GM21619 (cell line): ENCODE measurements at regions not wholly inside any gene's neighbourhood (a gene's known extent, or its start where the extent isn't known, plus 50 kb on each side); places are given as distances from the start of the nearest gene placed in this dataset.

Experiments used
- ATAC-seq: cut with Tn5 transposase; IDR thresholded peaks from one replicate; pipeline ENCODE4 v1.9.1; 2021; ENCODE audit not compliant: unreplicated experiment

GRCh38 chr11:116232364-116232828, 540.4 kb downstream of the BUD13 start:
- no peak for ATAC-seq

GRCh38 chr11:116231543-116231942, 541.2 kb downstream of the BUD13 start:
- no peak for ATAC-seq

DNA sequence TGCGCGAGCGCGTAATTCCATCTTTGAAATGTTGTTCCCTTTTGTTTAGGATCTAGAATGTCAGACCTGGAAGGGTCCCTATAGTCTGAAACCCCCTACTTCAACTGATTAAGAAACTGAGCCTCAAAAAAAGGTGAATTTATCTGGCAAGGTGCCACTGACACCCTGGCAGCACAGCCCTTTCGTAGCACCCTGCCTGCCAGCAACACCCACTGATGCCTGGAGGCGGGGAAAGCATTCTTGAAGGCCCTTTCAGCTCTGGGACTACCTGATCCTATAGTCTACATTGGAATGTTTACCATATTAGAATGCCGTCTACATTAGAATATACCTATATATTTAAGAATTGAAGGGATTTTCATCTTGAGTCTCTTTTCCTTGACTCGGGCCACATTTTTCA, 542.3 kb downstream of the BUD13 start:
- ATAC-seq, result no peak

- ATAC-seq, result no peak
These were observed 543.4 kb downstream of the BUD13 start for GRCh38 chr11:116229236-116229970.

DNA sequence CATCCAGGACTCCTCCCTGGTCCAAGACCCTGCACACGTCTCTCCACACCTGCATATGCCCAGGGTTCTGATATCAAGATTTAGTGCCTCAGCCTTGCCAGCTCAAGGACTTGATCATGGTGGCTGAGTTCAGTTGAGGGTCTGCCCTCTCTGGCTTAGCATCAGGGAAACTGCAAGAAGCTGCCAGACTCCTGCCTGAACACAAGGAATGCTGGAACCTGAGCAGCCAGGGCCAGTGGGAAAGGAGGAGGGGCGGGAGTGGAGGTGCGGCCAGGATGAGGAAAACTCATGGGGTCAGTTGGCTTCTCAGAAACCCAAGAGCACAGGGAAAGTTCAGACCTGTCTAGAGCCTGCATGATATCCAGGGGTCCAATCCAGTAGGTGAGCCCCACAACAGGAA, 546.1 kb downstream of the BUD13 start:
- ATAC-seq, result no peak

GRCh38 chr11:116225784-116226585, 546.8 kb downstream of the BUD13 start:
- no peak for ATAC-seq

- ATAC-seq, result no peak
These were observed 547.6 kb downstream of the BUD13 start for GRCh38 chr11:116225236-116225635.

DNA sequence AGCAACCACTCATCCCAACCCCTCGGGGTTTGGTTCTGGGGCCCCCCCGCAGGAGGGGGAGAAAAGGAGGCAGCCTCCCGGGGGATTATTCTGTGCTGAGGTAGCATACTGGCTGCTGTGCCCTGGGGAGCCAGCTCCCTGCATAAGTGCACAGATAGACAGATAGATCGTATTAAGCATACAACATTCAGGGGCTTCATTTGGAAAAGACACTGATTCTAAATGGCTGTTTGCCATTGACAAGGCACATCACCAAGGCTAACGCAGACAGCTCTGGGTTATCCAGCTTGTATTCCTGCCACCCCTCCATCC, 547.9 kb downstream of the BUD13 start:
- ATAC-seq, result no peak

- no peak for ATAC-seq
These were observed 548.5 kb downstream of the BUD13 start for GRCh38 chr11:116224154-116224888.

- no peak for ATAC-seq
These were observed 551.4 kb downstream of the BUD13 start for GRCh38 chr11:116221351-116221750.

DNA sequence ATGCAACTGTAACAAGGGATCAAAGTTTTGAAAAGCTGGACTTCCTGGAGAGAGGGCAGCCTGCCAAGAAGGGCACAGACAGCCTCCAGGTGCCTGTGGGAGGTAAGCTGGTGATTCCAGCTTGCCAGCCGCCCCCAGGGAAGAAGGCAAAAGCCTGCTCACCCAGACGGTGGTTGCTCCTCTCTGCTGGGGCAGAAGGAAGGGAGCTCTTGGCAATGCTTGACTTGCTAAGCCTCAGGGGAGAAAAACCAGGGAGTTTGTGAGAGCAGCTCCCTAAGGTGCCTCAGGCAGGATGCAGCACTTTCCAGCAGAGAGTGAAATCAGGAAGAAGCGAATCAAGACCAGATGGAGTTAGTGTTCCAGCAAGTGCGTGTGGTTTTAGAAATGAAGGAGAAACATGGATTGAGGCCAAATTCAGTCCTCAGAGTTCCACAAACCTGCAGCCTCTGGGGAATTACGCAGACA, 553.6 kb downstream of the BUD13 start:
- ATAC-seq, result no peak

DNA sequence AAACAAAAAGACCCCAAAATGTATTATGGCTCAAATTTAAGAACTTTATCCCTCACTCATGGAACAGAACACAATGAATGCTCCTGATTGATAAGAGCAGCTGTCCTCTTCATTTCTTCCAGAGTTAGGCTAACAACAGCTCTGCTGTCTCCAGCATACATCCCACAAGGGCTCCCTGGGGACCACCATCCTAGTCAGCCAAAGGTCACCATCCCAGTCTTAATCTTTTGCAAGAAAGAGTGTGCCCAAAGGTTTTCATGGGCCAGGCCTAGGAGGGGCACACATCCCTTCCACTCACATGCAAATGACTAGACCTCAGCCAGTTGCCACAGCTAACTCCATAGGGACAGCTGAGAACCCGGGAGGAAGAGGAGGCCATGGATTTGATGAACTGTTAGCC, 555.3 kb downstream of the BUD13 start:
- ATAC-seq, result no peak

DNA sequence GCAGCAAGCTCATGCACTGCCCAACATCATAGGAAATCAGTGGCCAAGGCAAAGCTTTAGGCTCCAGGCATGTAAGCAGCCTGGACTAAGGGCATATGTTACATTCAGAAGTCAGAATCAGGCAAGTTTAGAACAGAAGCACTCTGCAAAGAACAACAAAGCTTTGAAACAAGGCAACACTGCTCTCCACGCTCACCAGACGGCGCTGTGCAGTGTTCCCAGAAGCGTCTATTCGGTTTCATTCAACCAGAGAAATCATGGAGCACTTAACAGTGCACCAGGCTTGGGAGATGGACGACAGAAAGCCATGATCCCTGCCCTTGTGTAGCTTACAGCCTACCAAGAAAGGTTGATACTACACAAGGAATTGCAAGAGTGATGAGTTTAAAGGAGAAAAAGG, 555.8 kb downstream of the BUD13 start:
- ATAC-seq, result no peak

- no peak for ATAC-seq
These were observed 557.2 kb downstream of the BUD13 start for GRCh38 chr11:116215471-116216113.

DNA sequence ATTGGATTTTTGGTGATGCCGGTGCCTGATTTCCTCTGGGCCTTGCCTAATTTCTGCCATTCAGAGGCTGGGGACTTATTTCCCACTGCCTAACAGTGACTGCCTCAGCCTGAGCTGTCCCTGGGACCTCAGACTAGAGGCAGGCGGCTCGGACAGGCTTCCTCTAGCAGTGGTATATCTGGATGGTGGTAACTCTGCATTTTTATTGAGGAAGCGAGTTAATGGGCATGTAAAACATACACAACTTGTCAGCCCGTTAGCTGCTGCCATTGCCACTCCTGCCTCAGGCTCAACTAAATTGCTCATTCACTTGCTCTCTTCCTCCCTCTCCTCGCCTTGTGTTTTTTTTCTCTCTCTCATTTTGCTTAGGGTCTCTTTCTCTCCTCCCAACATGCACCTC, 561.6 kb downstream of the BUD13 start:
- ATAC-seq, result no peak

- no peak for ATAC-seq
These were observed 562.1 kb downstream of the BUD13 start for GRCh38 chr11:116210663-116211062.

DNA sequence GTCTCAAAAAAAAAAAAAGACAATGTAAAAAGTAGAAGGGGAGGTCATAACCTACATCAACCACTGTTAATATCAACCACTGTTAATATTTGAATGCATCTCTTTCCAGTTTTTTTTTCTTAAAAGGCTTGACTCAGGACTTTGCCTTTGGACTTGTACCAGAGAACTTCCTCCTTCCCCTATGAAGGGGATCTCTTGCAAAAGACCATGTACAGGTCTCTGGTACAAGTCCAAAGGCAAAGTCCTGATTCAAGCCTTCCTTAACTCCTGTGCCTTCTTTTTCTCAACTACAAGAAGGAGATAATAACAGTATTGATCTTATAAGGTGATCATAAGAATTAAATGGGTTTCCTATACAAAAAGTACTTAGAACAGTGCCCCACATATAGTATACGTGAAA, 563.5 kb downstream of the BUD13 start:
- no peak for ATAC-seq

- ATAC-seq, result no peak
These were observed 565.2 kb downstream of the BUD13 start for GRCh38 chr11:116207421-116208141.

- no peak for ATAC-seq
These were observed 565.8 kb downstream of the BUD13 start for GRCh38 chr11:116207019-116207418.

GRCh38 chr11:116202922-116203321, 569.9 kb downstream of the BUD13 start:
- no peak for ATAC-seq

DNA sequence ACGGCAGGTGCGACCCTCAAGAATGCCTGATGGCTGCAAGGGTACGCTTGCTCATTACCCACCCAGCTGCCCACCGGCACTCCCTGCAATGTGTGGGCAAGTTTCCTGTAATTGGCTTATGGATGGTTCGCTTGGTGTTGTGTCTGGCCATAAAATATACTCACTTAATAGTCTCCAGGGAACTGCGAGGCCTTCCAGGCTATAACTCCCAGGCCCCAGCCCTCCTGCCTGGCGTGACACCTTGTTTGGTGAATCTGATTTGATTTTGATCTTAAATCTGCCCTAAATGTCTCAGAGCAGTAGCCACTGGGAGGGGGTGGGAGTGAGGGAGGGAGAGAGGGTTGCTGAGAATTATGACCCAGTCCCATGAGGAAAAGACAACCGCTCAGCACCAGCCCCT, 572.2 kb downstream of the BUD13 start:
- no peak for ATAC-seq
